ENCODE measurements at regions not wholly inside any gene's neighbourhood (a gene's known extent, or its start where the extent isn't known, plus 50 kb on each side); places are given as distances from the start of the nearest gene placed in this dataset.

GRCh38 chr5:174481737-174482136, 242.6 kb upstream of the MSX2 start:
- ChIA-PET POLR2A (no interaction called here), CTCF (no interaction called here)
- no peaks in the 10 kb centered on the region for H4K20me1 ChIP-seq (replicated peaks; ENCODE audit: control insufficient read depth, extremely low read depth, insufficient read depth, low read length)
- H3K9ac ChIP-seq (replicated peaks; ENCODE audit: extremely low read depth, insufficient read depth, low read length) = no peak overlapping the region
- DNase-seq (ENCODE audit: low read depth, low spot score) (no peak), FAIRE-seq (no peak)
- H3K4me1 ChIP-seq (ENCODE audit: control insufficient read depth, extremely low read depth, insufficient read depth, low read length) = no peaks in the 10 kb centered on the region
- no peaks in the 10 kb centered on the region for H3K27me3 ChIP-seq (ENCODE audit: control insufficient read depth in 2 of 2, insufficient read depth in 2 of 2, low read length in 2 of 2)
- no peaks in the 10 kb centered on the region for H3K9me1 ChIP-seq (replicated peaks; ENCODE audit: control insufficient read depth, extremely low read depth, insufficient read depth, low read length)
- H3K27ac ChIP-seq (ENCODE audit: insufficient read depth, low read depth, low read length) = no peak overlapping the region
- peaks cover 4% of the 10 kb centered on the region for H3K9me3 ChIP-seq (replicated peaks; ENCODE audit: control insufficient read depth, insufficient read depth, low read length)
- intact Hi-C loops (cut with micrococcal nuclease) = no loop called here
- H3K36me3 ChIP-seq (ENCODE audit: control insufficient read depth in 2 of 2, extremely low read depth in 1 of 2, insufficient read depth in 2 of 2, low read length in 2 of 2) = no peaks in the 10 kb centered on the region
- no peak overlapping the region for H2AFZ ChIP-seq (ENCODE audit: low read depth, low read length)
- no peak overlapping the region for H3K4me2 ChIP-seq (ENCODE audit: insufficient read depth, low read length)
- no peaks in the 10 kb centered on the region for H3K79me2 ChIP-seq (ENCODE audit: control insufficient read depth, insufficient read depth, low read length)
- TF ChIP-seq POLR2AphosphoS5 (IDR thresholded peaks at IDR 0.05; ENCODE audit: insufficient read depth, low read depth, low read length) (no peak), FOS (IDR thresholded peaks at IDR 0.05; ENCODE audit: borderline replicate concordance, insufficient read depth, low read length) (no peak)
- TF ChIP-seq, protein P1, sequence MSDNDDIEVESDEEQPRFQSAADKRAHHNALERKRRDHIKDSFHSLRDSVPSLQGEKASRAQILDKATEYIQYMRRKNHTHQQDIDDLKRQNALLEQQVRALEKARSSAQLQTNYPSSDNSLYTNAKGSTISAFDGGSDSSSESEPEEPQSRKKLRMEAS (IDR thresholded peaks at IDR 0.05; ENCODE audit: insufficient read depth, insufficient read length) = no peak
- dilution Hi-C loops (cut with MboI; ENCODE audit: extremely low pct_ligation_motif_present, low sequenced_read_pairs) = no loop called here
- H3K4me3 ChIP-seq (replicated peaks in 1 of 3; ENCODE audit: insufficient read depth in 1 of 3, low read depth in 1 of 3, low read length in 3 of 3) = no peak overlapping the region
- no TSS peak for BruUV-seq (replicated peaks)

DNA sequence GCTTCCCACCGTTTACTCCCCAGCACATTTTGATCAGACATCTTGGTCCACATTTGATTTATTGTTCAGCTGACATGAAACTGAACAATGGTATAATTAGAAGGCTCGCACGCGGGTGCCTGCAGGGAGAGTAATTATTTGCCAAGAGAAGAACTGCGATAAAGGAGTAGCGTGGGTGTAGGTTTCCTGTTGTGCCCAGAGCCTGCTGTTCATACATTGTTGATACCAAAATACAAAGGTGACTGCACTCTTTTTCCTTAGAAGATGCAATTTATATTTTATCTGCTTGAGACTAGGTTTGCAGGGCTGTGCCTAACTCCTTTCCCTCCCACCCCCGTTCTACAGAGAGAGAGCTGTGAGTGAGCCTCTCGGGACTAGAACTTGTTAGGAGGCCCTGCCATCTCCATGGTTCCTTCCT, 241.8 kb upstream of the MSX2 start:
- peaks cover 7% of the 10 kb centered on the region for H3K9me3 ChIP-seq (replicated peaks; ENCODE audit: control insufficient read depth, insufficient read depth, low read length)
- H3K4me3 ChIP-seq (replicated peaks in 1 of 3; ENCODE audit: insufficient read depth in 1 of 3, low read depth in 1 of 3, low read length in 3 of 3) = no peak overlapping the region
- H3K4me1 ChIP-seq (ENCODE audit: control insufficient read depth, extremely low read depth, insufficient read depth, low read length) = no peaks in the 10 kb centered on the region
- intact Hi-C loops (cut with micrococcal nuclease) (no loop called here), dilution Hi-C loops (cut with MboI; ENCODE audit: extremely low pct_ligation_motif_present, low sequenced_read_pairs) (no loop called here)
- DNase-seq (ENCODE audit: low read depth, low spot score) (no peak), FAIRE-seq (no peak)
- H3K36me3 ChIP-seq (ENCODE audit: control insufficient read depth in 2 of 2, extremely low read depth in 1 of 2, insufficient read depth in 2 of 2, low read length in 2 of 2) = no peaks in the 10 kb centered on the region
- CTCF ChIA-PET = no interaction called here
- POLR2A ChIA-PET = no interaction called here
- no peak overlapping the region for H2AFZ ChIP-seq (ENCODE audit: low read depth, low read length)
- H3K4me2 ChIP-seq (ENCODE audit: insufficient read depth, low read length) = no peak overlapping the region
- H4K20me1 ChIP-seq (replicated peaks; ENCODE audit: control insufficient read depth, extremely low read depth, insufficient read depth, low read length) = no peaks in the 10 kb centered on the region
- H3K27me3 ChIP-seq (ENCODE audit: control insufficient read depth in 2 of 2, insufficient read depth in 2 of 2, low read length in 2 of 2) = no peaks in the 10 kb centered on the region
- TF ChIP-seq EZH2 (IDR thresholded peaks at IDR 0.05; ENCODE audit: borderline replicate concordance, low read depth, low read length, severe bottlenecking) (no peak), MYC (IDR thresholded peaks at IDR 0.05; ENCODE audit: low read depth, low read length) (no peak), FOS (IDR thresholded peaks at IDR 0.05; ENCODE audit: borderline replicate concordance, insufficient read depth, low read length) (no peak), POLR2A (IDR thresholded peaks at IDR 0.05; ENCODE audit: low read depth, low read length) (no peak), GATA2 (IDR thresholded peaks at IDR 0.05; ENCODE audit: insufficient read depth, insufficient read length, low read depth, low read length) (no peak), POLR2AphosphoS5 (IDR thresholded peaks at IDR 0.05; ENCODE audit: insufficient read depth, low read depth, low read length) (no peak), JUN (IDR thresholded peaks at IDR 0.05; ENCODE audit: borderline replicate concordance, insufficient read depth, insufficient read length, low read depth) (no peak)
- TF ChIP-seq, protein P1 (IDR thresholded peaks at IDR 0.05; ENCODE audit: insufficient read depth, insufficient read length) = no peak
- TF ChIP-seq, protein P2, sequence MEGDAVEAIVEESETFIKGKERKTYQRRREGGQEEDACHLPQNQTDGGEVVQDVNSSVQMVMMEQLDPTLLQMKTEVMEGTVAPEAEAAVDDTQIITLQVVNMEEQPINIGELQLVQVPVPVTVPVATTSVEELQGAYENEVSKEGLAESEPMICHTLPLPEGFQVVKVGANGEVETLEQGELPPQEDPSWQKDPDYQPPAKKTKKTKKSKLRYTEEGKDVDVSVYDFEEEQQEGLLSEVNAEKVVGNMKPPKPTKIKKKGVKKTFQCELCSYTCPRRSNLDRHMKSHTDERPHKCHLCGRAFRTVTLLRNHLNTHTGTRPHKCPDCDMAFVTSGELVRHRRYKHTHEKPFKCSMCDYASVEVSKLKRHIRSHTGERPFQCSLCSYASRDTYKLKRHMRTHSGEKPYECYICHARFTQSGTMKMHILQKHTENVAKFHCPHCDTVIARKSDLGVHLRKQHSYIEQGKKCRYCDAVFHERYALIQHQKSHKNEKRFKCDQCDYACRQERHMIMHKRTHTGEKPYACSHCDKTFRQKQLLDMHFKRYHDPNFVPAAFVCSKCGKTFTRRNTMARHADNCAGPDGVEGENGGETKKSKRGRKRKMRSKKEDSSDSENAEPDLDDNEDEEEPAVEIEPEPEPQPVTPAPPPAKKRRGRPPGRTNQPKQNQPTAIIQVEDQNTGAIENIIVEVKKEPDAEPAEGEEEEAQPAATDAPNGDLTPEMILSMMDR (IDR thresholded peaks at IDR 0.05; ENCODE audit: extremely low read depth in 1 of 2, insufficient read depth in 1 of 2, low read depth in 1 of 2, low read length in 2 of 2) = no peak
- no TSS peak for BruUV-seq (replicated peaks)
- no peak overlapping the region for H3K9ac ChIP-seq (replicated peaks; ENCODE audit: extremely low read depth, insufficient read depth, low read length)
- no peaks in the 10 kb centered on the region for H3K9me1 ChIP-seq (replicated peaks; ENCODE audit: control insufficient read depth, extremely low read depth, insufficient read depth, low read length)
- no peaks in the 10 kb centered on the region for H3K79me2 ChIP-seq (ENCODE audit: control insufficient read depth, insufficient read depth, low read length)
- no peak overlapping the region for H3K27ac ChIP-seq (ENCODE audit: insufficient read depth, low read depth, low read length)
